ENCODE measurements at regions not wholly inside any gene's neighbourhood (a gene's known extent, or its start where the extent isn't known, plus 50 kb on each side); places are given as distances from the start of the nearest gene placed in this dataset.

DNA sequence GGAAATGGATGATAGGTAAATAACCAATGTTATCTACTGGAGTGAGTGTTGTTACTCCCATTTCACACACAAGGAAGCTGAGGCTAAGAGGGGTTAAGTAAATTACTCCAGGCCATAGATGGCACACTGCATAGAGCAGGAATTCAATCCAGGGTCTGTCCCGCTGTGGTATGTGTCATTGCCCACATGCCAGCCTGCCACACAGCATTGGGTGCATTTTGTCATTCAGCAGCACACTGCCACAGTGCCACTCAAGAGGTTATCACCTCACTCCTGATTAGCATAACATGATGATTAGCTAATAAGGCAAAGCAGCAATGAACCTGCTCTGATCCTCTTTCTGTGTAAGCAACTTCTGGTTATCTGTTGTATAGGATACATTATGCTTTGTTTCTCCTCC, 157.4 kb upstream of the CTNNB1 start:
- DNase-seq (ENCODE audit: low read depth) = no peak

DNA sequence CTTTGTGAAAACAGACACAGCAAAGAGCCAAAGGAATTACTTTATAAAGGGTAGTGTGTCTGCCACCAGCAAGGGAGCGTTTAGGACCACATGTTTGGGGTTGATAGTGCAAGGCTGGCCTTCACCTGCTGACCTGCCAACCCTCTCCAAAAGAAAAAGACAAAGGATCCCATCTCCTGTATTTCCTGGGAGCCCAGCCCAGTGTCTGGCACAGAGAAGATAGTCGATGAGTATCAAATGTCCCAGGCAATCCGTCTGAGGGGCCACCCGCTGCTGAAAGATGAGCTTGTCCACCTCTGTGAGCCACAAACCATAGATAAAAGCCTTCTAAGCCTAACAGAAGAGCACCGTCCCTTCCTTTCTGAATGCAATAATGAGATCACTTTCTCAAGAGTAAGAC, 154.8 kb upstream of the CTNNB1 start:
- DNase-seq (ENCODE audit: low read depth) = no peak

DNA sequence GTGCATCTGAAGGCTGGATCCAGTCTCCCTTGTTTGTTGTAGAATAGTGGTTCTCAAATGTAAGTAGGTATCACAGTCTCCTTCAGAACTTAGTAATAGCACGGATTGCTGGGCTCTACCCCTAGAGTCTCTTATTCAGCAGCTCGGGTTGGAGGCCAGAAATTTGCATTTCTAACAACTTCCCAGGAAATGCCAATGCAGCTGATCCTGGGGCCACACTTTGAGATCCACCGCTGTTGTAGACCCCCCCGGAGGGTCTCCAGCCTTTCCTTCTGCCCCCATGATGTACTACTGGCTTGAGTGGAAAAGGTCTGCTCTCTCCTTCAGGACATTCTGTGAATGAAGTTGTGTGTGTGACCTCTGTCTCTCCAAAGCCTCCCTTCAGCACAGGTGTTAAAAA, 153.8 kb upstream of the CTNNB1 start:
- DNase-seq (ENCODE audit: low read depth) = no peak

DNA sequence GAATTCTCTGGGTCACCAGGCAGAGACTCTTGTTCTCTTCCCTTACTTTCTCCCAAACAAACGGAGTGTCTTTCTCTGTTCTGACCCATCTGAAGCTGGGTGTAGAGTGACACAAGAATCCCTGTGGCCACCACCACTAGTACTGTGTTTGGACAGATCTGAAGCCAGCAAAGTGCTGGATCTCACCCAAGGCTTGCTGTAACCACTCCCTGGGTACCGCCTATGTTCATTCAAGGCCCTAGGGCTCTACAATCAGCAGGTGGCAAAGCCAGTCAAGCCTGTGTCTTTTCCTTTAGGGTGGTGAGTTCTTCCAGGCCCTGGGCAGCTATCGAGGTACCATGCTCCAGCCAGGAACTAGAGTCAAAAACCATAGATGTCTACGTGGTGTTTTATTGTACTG, 149.2 kb upstream of the CTNNB1 start:
- DNase-seq (ENCODE audit: low read depth) = no peak

DNA sequence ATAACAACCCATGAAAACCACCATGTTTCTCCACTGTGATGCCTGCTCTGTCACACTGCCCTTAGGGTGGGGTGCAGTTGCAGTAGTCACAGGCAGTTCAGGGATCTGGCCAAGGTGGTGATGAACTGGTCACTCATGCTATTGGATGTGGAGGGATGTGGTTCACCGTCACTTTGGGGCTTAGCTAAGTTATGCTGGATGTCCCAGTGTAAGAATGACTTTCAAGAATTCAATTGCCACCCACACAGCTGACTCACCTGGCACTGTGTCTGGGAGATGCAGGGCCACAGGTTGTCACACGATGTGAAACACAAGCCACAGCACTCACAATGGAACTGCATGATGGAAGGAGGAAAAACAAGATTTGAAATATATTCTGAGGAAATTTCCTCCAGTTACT, 146.1 kb upstream of the CTNNB1 start:
- DNase-seq (ENCODE audit: low read depth) = no peak

DNA sequence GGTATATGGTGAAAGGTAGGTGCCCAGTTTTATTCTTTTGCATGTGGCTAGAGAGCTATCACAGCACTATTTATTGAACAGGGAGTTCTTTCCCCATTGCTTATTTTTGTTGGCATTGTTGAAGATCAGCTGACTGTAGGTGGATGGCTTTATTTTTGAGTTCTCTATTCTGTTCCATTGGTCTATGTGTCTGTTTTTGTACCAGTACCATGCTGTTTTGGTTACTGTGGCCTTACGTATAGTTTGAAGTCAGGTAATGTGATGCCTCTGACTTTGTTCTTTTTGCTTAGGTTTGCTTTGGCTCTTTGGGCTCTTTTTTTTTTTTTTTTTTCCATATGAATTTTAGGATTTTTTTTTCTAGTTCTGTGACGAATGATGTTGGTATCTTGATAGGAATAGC, 139.2 kb upstream of the CTNNB1 start:
- no peak for DNase-seq (ENCODE audit: low read depth)

DNA sequence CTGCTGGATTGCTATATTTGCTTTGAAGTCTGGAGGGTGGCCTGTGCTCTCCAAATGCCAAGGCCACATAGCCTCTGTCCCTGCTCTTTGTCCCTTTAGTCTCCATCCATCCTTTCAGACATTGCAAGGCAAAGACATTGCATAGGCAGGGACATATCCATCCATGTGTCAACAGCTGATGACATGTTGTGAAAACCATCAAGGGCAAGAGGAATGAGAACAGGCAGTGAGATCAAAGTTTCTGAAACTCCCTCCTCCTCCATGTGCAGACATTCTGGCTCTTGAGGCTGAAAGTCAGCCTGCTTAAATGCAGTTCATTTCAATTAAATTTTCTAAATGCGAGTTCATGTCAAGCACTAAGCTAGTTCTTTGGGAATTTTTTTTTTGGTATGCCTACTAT, 135.2 kb upstream of the CTNNB1 start:
- DNase-seq (ENCODE audit: low read depth) = no peak

DNA sequence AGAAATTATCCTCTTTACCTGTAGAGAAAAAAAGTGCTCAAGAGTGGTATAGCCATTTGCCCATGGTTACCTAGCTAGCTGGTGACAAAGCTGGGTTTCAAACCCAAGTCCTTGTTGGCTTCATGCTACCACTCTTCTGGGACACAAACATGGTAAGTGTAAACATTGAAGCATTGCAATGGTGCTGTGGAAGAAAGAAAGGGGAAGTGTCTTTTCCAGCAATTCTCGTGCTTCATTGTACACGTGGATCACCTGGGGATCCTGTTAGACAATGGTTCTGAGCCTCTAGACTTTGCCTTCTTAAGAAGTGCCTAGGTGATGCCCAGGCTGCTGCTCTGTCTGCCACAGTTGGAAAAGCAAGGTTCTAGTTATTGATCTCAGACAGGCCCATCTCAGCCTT, 134.8 kb upstream of the CTNNB1 start:
- no peak for DNase-seq (ENCODE audit: low read depth)

DNA sequence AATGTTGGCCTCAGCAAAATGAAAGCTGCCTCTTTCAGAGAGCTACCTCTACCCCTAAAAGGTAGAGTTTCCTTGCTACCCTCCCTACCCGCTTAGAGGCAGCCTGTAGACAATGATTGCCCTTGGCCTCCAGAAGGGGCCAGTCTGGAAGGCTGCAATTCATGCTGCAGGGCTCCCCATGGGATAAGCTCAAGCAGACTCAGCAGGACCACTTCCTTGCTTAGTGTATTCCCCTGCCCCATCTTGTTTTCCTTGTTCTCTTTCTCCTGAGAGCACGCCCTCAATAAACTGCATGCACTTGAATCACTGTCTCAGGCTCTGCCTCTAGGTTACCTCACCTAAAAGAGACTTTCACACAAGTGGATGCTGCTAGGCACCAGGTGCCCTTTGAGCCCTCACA, 134.0 kb upstream of the CTNNB1 start:
- no peak for DNase-seq (ENCODE audit: low read depth)

DNA sequence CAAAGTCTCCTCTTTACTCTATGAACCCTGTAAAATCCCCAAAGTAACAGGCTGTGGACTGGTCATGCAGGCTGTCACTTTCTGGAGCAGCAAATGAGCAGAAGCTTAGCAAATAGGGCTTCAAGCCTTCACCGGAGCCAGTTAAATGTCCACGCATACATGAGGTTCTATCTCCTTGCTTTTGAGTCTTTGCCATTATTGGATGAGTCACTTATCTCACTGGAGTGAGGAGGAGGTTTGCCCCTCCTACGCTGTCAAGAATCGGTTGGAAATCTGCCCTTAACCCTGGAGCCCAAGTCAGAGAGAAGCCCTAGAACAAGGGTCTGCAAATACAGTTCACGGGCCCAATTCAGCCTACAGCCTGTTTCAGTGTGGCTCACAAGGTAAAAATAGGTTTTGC, 126.1 kb upstream of the CTNNB1 start:
- no peak for DNase-seq (ENCODE audit: low read depth)

DNA sequence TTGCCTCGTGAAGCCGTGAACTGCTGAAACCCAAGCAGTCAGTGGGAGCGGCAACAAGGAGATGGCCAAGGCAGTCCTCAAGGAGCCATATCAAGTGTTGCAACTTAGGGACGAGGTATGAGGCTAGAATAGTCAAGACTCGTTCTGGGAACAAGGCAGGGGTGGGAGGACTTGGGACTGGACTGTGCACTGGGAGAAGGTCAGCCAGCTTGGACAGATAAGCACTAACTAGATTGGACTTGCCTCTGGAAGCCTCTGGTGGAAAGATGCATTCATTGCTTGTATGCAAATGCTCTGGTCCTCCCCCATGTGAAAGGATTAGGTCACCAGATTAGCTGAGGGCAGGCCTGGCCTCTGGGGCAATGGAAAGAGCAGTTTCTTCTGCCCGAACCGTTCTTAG, 123.3 kb upstream of the CTNNB1 start:
- no peak for DNase-seq (ENCODE audit: low read depth)

DNA sequence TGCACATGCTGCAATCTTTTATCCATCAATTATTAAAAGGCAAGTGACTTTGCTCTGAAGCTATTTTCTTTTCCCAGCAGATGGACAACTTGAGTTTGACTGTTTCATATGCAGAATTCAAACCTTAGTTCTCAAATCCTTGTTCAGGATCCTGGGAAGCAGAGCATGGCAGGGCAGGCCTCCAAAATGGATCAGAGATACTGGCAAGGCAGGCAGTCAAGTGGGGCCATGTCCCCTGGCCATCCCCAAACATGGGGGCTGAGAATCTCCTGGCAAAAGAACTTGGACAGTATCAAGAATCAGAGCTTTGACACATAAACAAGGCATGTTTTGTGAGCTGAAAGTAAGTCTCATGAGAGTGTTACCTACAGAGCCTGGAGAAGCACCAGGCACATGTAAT, 122.9 kb upstream of the CTNNB1 start:
- no peak for DNase-seq (ENCODE audit: low read depth)

DNA sequence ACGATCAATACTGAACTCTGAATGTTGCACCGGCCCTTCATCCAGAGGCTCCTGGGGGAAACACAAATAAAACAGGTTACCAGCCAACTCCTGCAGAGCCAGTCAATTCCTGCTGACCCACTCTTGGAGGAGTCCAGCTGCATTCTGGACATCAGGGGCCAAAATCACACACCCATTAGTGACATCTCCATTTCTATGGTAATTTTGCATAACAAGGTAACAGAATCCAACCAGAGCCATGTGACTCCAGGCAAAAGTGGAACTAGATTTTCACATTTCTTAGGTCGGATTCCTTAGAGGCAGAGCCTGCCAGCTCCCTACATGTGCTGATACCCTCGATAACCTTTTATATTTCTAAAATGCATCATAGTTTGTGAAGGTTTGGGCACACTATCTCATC, 119.2 kb upstream of the CTNNB1 start:
- no peak for DNase-seq (ENCODE audit: low read depth)

DNA sequence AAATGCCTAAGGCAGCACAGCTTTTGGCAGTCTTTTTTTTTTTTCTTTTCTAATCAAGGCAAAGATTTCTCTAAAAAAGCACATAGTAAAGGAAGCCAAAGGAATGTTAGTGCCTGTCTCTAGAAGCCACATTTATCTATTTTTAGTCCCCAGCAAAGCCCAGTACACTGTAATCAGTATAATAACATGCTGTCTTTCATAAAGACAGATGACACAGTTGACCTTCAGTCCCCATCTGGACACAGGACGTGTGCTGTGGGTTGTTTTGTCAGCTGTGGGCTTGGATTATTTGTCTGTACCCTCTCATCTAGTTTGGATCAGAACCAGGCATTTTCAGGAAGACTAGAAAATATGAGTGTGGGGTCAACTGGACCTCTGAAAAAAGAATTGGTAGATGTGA, 110.4 kb upstream of the CTNNB1 start:
- no peak for DNase-seq (ENCODE audit: low read depth)

DNA sequence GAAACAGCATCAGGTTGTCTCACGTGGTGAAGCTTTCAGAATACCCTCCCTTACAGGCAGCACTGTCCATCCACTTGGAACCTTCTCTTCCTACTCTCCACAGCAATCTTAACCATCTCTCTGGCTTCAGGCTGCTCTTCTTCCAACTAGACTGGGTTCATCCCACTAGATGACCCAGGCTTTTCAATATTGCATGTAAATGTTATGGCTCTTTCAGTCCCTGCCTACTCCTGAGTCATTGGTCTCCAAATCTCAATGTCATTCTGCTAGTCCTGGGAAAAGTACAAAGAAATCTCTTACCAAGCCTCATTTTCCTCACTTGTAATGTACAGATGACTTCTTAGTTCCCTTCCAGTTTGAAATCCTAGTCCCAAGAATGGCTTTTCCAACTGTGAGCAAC, 109.7 kb upstream of the CTNNB1 start:
- DNase-seq (ENCODE audit: low read depth) = no peak

DNA sequence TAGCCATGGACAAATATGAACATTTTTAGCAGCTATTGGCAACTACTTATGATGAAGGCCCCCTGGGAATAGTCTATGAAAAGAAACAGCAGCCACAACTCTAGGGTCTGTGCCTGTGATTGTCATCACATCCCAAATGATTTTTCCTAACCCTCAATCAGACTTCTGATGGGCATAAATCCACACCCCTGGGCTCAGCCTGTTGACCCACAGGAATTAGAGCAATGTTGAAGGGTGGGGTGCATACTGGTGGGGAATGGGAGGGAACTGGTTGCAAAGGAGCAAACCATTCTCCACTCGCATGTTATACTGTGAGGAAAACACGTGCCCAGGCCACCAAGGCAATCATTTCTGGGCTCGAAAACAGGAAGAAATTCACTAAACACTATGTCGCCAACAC, 106.5 kb upstream of the CTNNB1 start:
- no peak for DNase-seq (ENCODE audit: low read depth)

DNA sequence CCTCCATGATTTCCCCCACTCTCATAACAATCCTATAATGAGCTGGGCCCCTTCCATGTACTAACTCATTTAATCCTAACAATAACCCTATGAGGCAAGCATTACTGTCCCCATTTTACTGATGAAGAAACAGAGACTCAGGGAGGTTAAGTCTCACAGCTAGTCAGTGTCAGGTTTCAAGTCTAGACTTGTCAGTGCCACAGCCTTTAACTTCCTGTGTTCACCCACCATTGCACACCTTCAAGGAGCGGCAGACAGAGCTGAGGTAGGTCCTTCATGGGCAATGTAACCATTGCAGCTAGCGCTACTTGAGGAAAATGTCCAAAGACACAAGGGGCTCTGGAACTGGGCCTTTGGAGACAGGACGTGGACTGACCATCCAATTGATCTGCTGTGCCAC, 105.8 kb upstream of the CTNNB1 start:
- no peak for DNase-seq (ENCODE audit: low read depth)

DNA sequence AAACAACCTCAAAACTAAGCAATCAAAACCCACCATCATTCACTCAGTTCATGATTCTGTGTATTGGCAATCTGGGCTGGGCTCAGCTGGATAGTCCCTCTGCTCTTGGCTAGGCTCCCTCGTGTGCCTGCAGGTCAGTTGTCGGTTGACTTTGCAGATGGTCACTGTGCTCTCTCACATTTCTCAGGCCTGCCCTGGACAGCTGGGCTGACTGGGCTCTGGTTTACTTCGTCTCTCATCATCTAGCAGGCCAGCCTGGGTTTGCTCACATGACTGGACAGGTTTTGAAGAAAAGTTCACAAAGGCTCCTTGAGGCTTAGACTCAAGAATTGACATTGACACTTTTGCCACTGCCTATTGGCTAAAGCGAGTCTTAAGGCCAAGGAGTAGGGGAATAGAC, 105.0 kb upstream of the CTNNB1 start:
- DNase-seq (ENCODE audit: low read depth) = no peak

DNA sequence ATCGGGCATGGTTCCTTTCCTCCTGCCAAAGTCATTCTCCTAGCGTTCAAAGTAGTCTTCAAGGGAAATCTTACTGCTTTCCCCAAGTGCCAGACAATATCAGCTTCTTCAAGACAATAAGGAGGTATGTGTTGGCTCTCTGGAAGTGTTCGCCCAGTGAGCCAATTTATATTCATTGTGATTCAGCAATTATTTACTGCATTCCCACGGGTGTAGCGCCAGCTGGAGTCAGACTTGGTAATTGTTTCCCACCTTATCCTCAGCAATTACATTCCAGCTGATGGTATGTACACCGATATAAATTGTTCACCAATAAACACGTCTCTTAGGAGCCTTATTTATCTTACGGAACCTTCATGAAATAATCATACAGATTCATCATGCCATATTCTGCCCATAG, 103.6 kb upstream of the CTNNB1 start:
- DNase-seq (ENCODE audit: low read depth) = no peak

DNA sequence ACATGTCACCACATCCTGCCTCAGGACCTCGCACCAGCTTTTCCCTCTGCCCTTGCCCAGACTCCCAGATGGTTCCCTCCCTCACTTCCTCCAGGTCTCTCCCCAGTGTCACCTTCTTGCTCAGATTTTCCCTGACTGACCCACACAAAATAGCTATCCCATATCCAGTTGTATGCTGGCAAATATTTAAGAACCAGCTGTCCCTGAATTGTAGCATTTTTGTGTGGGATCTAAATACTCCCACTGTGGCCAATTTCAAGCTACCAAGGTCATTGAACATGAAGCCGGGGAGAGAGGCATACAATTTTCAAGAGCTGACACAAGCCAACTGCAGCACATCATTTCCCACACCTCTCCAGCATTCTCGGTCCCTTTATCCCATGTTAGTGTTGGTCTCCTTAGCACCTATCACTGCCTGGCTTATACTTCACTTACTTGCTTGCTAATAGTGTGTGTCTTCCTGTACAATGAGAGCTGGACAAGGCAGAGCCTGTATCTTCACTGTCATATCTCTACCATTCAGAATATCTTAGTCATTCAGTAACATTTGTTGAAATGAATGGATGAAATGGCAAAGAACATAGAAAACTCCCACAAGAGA, 101.3 kb upstream of the CTNNB1 start:
- DNase-seq (ENCODE audit: low read depth) = no peak

DNA sequence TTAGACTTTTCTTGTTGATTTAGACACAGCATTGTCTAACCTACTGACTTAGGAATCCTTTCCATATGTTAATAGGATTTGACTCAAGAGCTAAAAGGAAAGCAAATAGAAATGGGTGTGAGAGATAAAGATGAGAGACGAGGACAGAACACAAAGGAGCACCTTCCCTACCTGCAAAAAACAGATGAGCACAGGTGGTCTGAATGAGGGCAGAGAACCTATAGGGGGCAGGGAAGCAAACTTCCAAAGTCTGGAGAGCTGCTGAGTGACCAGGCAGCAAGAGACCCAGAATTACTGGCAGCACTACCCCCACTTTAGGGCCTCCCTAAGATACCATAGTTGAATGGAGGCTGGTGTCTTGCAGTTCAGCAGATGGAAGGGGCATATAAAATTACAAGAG, 98.1 kb upstream of the CTNNB1 start:
- no peak for DNase-seq (ENCODE audit: low read depth)

DNA sequence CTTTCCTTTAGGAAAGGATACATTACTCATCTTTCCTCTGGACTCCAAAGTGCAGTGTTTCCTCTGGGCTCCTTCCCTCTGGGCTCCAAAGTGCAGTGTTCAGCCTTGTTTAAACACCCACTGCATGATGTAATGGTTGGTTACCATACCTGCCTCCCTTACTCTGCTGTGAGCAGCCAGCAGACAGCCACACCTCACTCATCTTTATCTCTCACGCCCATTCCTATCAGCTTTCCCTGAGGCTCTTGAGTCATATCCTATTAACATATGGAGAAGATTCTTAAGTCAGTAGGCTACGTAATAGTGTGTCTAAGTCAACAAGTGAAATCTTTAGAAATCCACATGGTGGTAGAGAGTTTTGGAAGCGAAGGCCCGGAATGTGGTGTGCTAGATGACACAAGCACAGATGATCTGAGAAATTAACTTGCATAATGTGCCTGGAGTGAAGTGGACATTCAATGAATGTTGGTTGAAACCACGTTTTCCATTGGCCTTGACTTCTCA, 97.2 kb upstream of the CTNNB1 start:
- DNase-seq (ENCODE audit: low read depth) = peak; percentile 61

DNA sequence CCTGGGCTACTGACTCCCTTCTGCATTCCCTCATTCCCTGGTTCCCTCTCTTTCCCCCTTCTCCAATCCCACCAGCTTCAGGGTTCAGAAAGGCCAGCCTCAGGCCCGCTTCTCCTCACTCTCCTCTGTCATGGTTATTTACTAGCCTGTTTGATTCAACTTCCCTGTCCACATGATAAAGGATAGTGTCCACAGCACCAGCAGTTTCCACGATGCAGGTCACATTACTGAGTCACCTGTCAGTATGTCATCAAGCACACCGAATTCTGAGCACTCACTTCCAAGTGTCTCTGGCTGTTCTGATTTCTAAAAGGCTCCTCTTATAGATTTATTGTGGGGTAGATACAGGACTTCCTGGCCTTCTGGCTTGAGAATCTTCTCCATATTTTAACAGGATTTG, 96.6 kb upstream of the CTNNB1 start:
- no peak for DNase-seq (ENCODE audit: low read depth)

DNA sequence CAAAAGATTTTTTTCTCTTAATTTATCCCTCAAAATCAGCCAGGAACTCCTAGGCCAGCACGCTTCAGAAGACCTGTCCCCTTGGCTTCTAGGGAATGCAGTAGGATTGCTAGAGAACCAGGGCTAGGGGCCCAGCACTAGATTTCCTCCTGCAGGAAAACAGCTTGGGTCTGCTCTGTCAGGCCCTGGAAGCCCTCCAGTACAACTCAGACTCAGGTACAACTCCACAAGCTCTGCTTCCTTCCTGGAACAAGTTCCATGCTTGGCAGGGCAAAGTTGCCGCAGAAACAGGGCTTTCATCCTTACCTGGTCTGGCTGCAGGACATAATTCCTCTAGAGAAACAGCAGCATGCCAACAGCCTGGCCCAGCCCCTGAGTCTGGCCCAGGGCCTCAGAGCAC, 96.1 kb upstream of the CTNNB1 start:
- DNase-seq (ENCODE audit: low read depth) = no peak

DNA sequence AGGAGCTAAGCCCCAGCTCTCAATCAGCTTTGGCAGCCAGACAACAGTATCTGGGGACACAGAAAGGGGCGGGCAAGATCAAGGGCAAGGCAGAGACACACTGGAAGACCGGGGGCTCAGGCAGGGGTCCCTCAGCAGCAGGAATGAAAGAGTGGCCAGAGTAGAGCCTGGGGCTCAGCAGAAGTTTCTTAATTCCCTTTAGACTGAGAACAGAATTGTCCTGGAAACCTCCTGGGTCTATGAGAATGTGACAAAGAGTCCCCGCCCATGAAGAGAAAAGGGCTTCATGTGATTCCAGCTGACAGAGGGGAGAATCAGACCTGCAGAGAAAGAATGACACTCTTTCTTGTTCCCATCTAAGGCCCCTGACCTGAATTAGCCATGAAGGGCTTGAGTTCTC, 95.2 kb upstream of the CTNNB1 start:
- DNase-seq (ENCODE audit: low read depth) = no peak
